ENCODE measurements at regions not wholly inside any gene's neighbourhood (a gene's known extent, or its start where the extent isn't known, plus 50 kb on each side); places are given as distances from the start of the nearest gene placed in this dataset.

- H3K4me1 ChIP-seq (ENCODE audit: control insufficient read depth in 2 of 3, insufficient read depth in 2 of 3, low read depth in 1 of 3, low read length in 3 of 3): no peaks in the 10 kb centered on the region
- DNase-seq (no peak), FAIRE-seq (no peak)
- H3K36me3 ChIP-seq (ENCODE audit: control insufficient read depth in 2 of 3, insufficient read depth in 3 of 3, low read length in 3 of 3): no peaks in the 10 kb centered on the region
- intact Hi-C loops (cut with DNase I): no loop called here
- no peak overlapping the region for H3K27ac ChIP-seq (ENCODE audit: low read depth in 2 of 2, low read length in 2 of 2)
- H3K27me3 ChIP-seq (ENCODE audit: control insufficient read depth, insufficient read depth, low read length): no peaks in the 10 kb centered on the region
- TF ChIP-seq, protein P1, sequence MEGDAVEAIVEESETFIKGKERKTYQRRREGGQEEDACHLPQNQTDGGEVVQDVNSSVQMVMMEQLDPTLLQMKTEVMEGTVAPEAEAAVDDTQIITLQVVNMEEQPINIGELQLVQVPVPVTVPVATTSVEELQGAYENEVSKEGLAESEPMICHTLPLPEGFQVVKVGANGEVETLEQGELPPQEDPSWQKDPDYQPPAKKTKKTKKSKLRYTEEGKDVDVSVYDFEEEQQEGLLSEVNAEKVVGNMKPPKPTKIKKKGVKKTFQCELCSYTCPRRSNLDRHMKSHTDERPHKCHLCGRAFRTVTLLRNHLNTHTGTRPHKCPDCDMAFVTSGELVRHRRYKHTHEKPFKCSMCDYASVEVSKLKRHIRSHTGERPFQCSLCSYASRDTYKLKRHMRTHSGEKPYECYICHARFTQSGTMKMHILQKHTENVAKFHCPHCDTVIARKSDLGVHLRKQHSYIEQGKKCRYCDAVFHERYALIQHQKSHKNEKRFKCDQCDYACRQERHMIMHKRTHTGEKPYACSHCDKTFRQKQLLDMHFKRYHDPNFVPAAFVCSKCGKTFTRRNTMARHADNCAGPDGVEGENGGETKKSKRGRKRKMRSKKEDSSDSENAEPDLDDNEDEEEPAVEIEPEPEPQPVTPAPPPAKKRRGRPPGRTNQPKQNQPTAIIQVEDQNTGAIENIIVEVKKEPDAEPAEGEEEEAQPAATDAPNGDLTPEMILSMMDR (IDR thresholded peaks at IDR 0.05; ENCODE audit: borderline replicate concordance, extremely low read depth, insufficient read depth): no peak
- no peak overlapping the region for H3K4me3 ChIP-seq (ENCODE audit: low read length in 3 of 3)
- no peak overlapping the region for H3K9ac ChIP-seq (ENCODE audit: low read length in 3 of 3)
- H3K9me3 ChIP-seq (ENCODE audit: control insufficient read depth in 2 of 3, insufficient read depth in 1 of 3, low read length in 3 of 3): no peaks in the 10 kb centered on the region
These were observed 849.4 kb downstream of the FSTL5 start for GRCh38 chr4:161314371-161314770.

DNA sequence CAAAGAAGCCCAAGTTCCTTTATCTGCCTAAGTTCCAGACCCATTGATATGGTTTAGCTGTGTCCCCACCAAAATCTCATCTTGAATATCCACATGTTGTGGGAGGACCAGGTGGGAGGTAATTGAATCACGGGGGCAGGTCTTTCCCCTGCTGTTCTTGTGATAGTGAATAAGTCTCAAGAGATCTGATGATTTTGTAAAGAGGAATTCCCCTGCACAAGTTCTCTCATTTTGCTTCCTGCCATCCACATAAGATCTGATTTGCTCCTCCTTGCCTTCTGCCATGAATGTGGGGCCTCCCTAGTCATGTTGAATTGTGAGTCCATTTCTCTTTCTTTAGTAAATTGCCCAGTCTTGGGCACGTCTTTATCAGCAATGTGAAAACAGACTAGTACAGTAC, 860.2 kb downstream of the FSTL5 start:
- H3K9ac ChIP-seq (ENCODE audit: low read length in 3 of 3): no peak overlapping the region
- H3K27ac ChIP-seq (ENCODE audit: low read depth in 2 of 2, low read length in 2 of 2): no peak overlapping the region
- no peaks in the 10 kb centered on the region for H3K4me1 ChIP-seq (ENCODE audit: control insufficient read depth in 2 of 3, insufficient read depth in 2 of 3, low read depth in 1 of 3, low read length in 3 of 3)
- no peaks in the 10 kb centered on the region for H3K9me3 ChIP-seq (ENCODE audit: control insufficient read depth in 2 of 3, insufficient read depth in 1 of 3, low read length in 3 of 3)
- no peaks in the 10 kb centered on the region for H3K27me3 ChIP-seq (ENCODE audit: control insufficient read depth, insufficient read depth, low read length)
- intact Hi-C loops (cut with DNase I): no loop called here
- TF ChIP-seq, protein P1 (IDR thresholded peaks at IDR 0.05; ENCODE audit: borderline replicate concordance, extremely low read depth, insufficient read depth): no peak
- FAIRE-seq (no peak), DNase-seq (no peak)
- H3K4me3 ChIP-seq (ENCODE audit: low read length in 3 of 3): no peak overlapping the region
- H3K36me3 ChIP-seq (ENCODE audit: control insufficient read depth in 2 of 3, insufficient read depth in 3 of 3, low read length in 3 of 3): no peaks in the 10 kb centered on the region

- Histone ChIP-seq H3K27me3 (ENCODE audit: control insufficient read depth, insufficient read depth, low read length) (no peaks in the 10 kb centered on the region), H3K4me3 (ENCODE audit: low read length in 3 of 3) (no peak overlapping the region), H3K4me1 (ENCODE audit: control insufficient read depth in 2 of 3, insufficient read depth in 2 of 3, low read depth in 1 of 3, low read length in 3 of 3) (no peaks in the 10 kb centered on the region), H3K9ac (ENCODE audit: low read length in 3 of 3) (no peak overlapping the region), H3K9me3 (ENCODE audit: control insufficient read depth in 2 of 3, insufficient read depth in 1 of 3, low read length in 3 of 3) (peaks cover 0 to 2% (median 0%) of the 10 kb centered on the region in 3 donors), H3K36me3 (ENCODE audit: control insufficient read depth in 2 of 3, insufficient read depth in 3 of 3, low read length in 3 of 3) (no peaks in the 10 kb centered on the region), H3K27ac (ENCODE audit: low read depth in 2 of 2, low read length in 2 of 2) (no peak overlapping the region)
- TF ChIP-seq, protein P1 (IDR thresholded peaks at IDR 0.05; ENCODE audit: borderline replicate concordance, extremely low read depth, insufficient read depth): no peak
- FAIRE-seq (no peak), DNase-seq (no peak)
- intact Hi-C loops (cut with DNase I): loop anchor here (10.0 kb wide), 1 partner anchor 674 kb away; no protein-coding TSS in a partner anchor
These were observed 872.6 kb downstream of the FSTL5 start for GRCh38 chr4:161291222-161291621.

DNA sequence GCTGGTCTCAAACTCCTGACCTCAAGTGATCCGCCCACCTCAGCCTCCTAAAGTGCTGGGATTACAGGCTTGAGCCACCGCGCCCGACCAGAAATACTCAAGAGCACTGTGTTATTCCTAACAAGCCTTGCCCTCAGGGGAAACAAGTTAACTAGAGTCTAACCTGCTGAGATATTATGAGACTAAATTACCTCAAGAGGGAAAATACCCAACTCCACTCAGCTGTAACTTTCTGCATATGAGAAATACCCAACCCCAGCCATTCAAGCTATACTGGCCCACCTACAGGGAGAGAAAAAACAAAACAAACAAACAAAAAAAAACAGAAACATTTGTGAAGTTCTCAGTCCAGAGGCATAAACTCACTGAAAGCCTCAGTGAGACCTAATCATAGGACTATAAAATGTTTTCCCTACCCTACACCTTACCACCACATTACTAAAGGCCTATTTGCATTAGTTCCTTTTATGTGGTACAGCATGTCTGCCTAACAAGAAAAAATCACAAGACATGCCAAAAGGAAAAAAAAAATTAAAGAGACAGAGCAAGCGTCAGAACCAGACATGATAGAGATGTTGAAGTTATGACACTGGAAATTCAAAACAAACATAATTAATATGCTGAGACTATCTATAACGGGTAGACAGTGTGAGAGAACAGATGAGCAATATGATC, 876.0 kb downstream of the FSTL5 start:
- intact Hi-C loops (cut with DNase I): no loop called here
- H3K9me3 ChIP-seq (ENCODE audit: control insufficient read depth in 2 of 3, insufficient read depth in 1 of 3, low read length in 3 of 3): peaks cover 0 to 2% (median 2%) of the 10 kb centered on the region in 3 donors
- FAIRE-seq (no peak), DNase-seq (no peak)
- H3K4me3 ChIP-seq (ENCODE audit: low read length in 3 of 3): no peak overlapping the region
- H3K4me1 ChIP-seq (ENCODE audit: control insufficient read depth in 2 of 3, insufficient read depth in 2 of 3, low read depth in 1 of 3, low read length in 3 of 3): no peaks in the 10 kb centered on the region
- H3K27ac ChIP-seq (ENCODE audit: low read depth in 2 of 2, low read length in 2 of 2): no peak overlapping the region
- H3K9ac ChIP-seq (ENCODE audit: low read length in 3 of 3): no peak overlapping the region
- H3K36me3 ChIP-seq (ENCODE audit: control insufficient read depth in 2 of 3, insufficient read depth in 3 of 3, low read length in 3 of 3): no peaks in the 10 kb centered on the region
- no peaks in the 10 kb centered on the region for H3K27me3 ChIP-seq (ENCODE audit: control insufficient read depth, insufficient read depth, low read length)
- TF ChIP-seq, protein P1 (IDR thresholded peaks at IDR 0.05; ENCODE audit: borderline replicate concordance, extremely low read depth, insufficient read depth): no peak

Data from kidney (tissue), 13 donors.